Embryonic facial prominence (tissue), 1 donor: ENCODE measurements at regions not wholly inside any gene's neighbourhood (a gene's known extent, or its start where the extent isn't known, plus 50 kb on each side); places are given as distances from the start of the nearest gene placed in this dataset.

ENCODE experiments used
- DNase-seq: peaks from one replicate; pipeline ENCODE4 v3.0.0-alpha.2; 2016; ENCODE audit errors: extremely low spot score

GRCh38 chr2:57576983-57577382 lies 469.6 kb upstream of the VRK2 start:
- DNase-seq: no peak

DNA sequence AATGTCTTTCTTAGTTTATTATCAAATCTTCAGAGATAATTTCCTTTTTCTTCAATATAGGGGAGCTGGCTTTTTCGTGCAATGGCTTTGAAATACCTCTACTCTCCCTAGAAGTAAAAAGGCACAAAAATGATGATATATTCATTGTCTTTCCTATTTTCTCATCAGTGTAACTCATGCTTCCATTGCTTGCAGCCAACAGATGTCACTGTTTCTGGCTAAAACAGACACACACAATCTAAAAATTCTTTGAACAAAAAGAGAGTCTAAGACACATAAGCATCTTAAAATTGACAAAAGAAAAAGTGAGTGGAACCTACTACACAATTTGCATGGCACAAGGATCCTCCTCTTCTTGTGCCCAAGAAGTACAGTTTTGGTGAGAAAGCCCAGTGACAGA lies 448.7 kb upstream of the VRK2 start:
- no peak for DNase-seq

DNA sequence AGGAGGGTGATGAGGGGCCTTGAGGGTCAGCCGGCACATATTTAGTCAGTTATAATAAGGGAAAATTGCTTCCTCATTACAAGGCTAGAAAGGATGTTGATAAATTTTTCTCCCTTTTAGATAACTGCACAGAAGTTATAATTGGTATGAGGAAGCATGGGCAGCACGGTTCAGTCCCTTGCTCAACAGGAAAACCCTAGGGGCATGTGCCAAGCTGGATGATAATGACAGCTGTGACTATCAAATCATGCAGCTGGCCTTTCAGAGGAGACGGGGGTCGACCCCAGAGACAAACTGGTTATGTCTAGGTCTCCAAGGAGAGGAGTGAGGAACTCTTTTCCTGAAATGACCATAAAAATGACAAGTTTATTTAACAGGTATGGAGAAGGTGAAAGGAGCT lies 448.1 kb upstream of the VRK2 start:
- no peak for DNase-seq

DNA sequence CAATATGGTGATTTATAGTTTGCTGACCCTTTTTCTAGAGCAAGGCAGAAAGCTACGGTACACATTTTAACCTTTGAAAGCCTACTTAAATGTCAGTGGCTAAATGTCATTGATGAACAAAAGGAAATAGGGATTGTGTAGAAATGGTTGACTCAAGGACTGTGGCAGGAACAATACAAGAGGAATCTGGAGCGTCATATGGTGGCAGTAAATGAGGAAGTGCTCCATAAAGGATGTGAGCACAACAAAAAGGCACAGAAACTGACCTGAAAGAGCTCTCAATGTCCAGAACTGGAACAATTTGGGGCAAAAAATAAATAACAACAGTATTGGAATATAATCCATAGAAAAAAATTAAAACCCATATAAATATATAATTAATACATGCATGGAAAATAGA lies 443.9 kb upstream of the VRK2 start:
- no peak for DNase-seq

GRCh38 chr2:57614988-57615387 lies 431.6 kb upstream of the VRK2 start:
- DNase-seq: no peak

DNA sequence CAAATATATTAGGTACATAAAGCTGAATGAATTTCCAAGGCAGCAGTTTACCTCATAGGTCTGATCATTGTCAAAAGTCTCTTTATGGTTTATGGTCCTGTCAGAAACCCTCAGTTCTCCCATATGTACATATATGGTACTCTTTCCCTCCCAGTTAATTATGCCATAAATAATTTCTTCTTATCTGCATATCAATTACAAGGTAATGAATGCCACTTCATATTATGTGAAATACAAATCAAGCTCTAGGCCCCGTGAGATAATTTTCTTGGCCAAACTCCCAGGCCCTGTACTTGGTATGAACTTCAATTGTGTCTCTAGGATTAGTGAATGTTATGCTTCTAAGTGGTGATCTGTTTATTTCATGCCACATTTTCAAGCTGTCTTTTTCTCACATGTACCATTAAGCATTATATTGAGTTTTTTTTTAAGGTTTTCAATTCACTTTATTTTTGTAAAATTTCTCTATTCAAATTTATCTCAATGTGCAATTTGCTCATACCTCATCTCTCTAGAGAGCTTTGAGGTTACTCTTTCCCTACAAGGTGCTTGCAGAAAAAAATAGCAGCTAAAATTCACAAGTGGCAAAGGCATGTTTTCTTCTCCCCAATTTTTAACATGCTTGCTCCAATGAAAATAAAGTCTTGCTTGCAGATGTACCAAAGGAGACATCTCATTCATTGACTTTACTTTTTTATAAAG lies 430.6 kb upstream of the VRK2 start:
- no peak for DNase-seq

DNA sequence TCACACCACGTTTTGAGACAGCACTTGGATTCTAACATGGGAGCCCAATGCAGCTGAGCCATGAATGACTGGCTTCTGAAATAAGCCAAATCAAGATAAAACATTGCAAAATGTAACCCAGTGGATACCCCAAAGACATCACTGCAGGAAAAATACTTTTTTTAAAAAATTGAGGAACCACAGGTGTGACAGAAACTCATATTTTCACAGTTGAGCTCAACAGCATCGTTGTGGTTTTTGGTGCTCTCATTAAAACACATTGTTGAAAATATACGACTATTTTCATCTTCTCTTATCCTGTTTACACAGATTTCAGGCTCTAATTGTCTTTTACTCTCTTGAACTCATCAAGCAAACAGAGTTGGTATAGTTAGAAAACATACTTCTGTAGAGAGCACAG lies 429.3 kb upstream of the VRK2 start:
- DNase-seq: no peak

DNA sequence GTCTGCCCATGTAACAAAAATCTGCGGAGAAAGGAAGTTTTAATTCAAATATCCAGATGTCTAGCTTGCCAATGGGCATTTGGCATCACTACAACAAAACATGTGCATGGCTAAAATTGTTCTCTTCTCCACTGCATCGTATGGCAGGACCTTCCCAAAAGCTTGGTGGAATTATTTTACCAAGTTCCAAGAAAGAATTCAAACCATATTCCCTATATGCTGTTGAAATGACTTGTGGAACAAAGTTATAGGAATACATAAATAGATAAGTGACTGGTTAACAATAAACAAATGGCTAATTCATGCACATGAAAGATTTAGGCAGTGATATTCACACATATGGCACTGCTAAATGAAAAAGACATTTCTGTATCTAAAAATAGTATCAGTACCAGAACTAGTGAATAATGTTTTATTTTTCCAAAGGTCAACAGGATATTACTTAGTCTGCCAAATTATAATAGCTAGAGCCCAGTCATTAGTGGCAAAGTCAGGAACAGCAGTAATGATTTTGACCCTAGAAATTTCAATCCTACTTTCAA lies 425.4 kb upstream of the VRK2 start:
- DNase-seq: no peak

DNA sequence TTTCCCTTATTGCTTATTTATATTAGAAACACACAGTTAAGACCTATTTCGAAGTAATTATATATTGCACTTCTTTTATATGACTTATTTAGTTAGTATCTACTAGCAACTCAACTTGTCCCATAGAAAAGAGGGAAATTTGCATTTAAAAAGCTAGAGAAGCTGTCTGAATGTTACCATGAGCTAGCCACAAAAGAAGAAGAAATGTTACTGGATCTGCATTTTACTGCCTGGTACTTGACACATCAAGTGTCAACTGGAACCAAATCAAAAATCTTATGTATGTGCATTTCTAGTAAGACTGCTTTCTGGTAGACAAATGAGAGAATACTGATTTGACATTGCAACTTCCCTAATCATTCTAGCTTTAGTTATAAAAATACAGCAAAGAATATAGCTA lies 424.6 kb upstream of the VRK2 start:
- DNase-seq: no peak

DNA sequence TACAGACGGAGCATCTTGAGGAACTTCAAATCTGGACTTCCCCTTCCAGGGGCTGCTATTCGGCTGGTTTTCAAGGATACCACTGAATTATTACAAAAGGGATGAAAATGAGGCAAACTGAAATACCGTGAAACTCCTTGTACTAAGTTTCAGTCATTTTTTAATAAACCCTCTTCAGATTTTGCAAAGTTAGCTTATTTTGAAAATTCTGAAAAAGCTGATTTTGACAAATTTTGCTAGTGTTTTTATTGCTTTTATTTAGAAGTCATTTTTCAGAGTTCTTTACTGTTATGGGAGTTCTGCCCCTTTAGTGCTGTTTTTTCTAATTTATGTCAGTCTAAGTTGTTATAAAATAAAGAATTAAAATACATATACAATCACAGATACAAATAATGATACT lies 390.4 kb upstream of the VRK2 start:
- no peak for DNase-seq

DNA sequence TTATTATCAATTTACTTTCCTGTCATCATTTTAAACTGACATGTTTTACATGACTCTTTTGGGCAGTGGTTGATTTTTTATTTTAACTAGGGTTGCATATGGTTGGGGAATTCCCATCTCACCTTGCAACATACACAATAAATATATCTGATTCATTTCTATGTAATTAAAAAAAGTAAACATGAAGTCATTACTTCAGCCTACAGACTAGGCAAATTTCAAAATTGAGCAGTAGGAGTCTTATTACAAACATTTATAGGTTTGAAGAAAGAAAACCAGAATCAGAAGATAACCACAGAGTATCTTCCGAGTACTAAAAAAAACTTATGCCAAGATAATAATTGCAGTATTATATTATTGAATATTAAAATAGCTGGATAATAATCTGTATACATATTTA lies 377.0 kb upstream of the VRK2 start:
- no peak for DNase-seq

DNA sequence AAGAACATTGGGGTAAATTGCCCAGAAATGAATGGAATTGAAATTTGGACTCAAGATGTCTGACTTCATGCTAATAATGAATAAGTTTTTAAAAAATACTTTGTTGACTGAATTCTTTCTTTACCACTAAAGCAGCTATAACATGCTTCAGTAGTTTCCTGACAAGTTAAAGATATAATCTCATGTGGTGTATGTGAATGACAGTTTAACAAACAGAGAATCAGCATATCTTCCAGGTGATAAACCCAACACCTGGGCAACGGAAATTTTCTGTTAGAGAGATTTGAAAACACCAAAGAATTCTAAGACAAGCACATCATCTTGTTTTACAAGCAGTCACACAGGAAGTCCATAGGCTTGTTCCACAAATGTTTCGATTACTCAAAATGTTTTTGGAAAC lies 372.6 kb upstream of the VRK2 start:
- no peak for DNase-seq

DNA sequence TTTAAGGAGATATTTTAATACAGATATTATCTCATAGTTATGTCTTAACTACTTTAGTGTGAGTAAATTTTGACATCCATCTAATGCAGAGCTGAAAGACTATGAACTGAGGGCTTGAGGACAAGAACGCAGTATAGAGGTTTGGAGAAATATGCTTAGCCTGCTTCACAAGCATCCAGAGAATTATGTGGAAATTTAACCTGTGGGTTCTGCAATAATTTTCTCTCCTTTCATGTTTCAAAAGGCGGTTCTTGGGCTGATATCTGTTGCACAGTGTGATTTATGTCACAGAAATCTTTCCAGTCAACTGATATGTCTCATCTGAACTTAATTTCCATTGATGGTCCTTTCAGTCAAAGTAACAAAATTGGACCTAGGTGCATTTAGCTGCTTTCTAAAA lies 371.9 kb upstream of the VRK2 start:
- DNase-seq: no peak

DNA sequence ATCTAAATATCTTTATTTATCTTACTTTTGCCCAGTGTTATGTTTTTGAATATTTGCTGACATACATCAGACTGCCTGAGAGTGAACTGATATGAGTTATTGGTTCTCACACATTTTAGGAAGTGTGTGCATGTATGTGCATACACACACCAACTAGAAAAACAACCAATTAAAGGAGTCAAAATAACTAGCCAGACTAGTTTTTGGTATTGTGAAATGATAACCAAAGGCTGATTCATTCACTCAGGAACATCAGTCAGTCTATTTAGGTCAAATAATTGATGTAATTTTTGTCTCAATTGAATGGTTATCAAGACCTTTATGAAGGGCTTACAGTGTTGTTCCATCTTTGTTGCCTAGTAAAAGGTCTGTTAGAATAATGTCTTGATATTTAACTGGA lies 369.3 kb upstream of the VRK2 start:
- DNase-seq: no peak

GRCh38 chr2:57681650-57682049 lies 365.0 kb upstream of the VRK2 start:
- no peak for DNase-seq

DNA sequence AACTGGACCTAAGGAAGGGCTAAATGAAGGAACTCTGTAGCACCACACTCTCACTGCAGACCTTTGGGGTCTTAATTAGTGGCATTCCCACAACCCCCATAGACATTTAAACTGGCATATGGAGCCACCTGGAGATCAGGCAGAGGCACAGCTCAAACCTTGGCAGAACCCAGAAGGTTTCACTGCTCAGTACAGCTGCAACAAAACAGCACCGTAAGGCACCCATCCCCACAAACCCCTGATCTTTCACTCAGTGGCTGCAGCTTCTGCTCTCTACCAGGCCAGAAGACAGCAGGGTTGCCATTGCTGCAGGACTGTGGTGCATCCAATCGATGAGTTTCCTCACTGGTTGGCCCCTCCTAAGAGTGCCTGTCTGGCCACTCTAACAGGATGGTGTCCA lies 361.6 kb upstream of the VRK2 start:
- no peak for DNase-seq

GRCh38 chr2:57692395-57692794 lies 354.2 kb upstream of the VRK2 start:
- DNase-seq: no peak

DNA sequence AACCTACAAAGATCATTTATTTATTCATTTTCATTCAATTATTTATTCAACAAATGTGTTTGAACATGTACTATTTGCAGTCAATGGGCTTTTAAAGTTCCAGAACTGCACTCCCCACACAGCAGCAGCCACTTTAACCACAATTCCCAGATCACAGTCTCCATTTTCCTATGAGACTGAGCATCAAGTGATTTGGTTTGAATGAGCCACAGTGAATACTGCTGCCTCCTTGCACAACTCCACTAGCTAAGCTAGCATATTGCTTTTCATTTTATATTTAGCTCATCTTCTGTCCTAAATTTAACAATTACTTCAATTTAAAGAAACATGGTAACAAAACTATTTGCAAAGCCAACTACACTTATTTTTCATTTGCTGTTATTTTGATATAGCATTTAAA lies 353.4 kb upstream of the VRK2 start:
- DNase-seq: no peak

DNA sequence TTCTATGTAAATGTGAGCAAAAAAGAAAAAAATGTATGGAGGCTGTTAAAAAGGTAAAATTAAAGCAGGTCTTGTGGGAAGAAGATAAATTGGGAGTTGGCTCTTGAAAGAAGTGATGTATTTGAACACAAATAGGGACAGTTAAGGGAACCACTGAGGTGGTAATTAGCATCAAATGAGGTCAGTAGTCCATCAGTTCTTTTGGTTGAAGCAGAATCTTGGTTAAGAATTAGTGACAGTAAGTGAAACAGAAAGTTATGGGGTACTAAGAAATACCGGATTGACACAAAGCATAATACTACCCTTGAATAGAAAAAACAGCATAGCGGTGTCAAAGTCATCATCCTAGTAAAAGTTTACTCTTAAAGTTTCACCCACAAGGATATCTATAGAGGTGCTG lies 352.6 kb upstream of the VRK2 start:
- DNase-seq: no peak

GRCh38 chr2:57696016-57696415 lies 350.6 kb upstream of the VRK2 start:
- no peak for DNase-seq

DNA sequence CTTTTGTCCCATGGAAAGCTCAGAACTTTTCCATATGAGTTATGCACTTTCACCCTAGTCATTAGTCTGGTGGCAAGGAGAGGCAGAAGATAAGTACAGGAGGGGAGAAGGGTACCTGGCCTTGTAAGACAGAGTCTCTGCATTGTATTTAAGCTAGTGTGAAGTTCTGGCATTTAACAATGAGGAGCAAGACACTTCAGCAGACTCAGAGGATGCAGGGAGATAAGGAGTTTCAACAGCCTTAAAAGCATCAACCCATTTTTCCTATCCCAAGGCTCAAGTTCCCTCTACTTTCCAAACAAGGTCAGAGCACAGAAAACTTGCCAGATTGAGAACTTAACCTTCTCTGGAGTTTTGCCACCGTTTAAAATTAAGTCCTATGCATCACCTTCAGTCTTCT lies 348.2 kb upstream of the VRK2 start:
- no peak for DNase-seq

DNA sequence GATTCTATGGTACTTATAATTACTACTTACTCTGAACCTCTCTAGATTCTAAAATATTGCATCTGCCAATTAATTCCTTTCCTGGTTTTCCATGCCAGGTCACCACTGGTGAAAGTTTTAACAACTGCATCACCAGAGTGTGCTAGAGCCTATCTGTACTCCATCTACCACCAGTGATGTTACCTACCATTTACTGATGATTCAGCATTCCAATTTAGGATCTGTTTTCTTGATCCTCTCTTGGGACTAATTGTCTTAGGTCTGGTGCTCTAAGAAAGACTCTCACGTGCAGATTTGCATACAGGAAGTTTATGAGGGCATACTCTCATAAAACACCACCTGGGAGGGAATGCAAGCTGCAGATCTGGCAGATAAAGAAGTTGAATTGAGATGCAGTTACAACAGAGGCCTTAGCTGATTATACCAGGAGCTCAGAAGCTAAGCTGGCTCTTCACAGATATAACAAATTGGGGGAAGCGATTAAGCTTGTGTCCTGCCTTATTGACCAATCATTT lies 347.6 kb upstream of the VRK2 start:
- no peak for DNase-seq

GRCh38 chr2:57701391-57701791 lies 345.2 kb upstream of the VRK2 start:
- DNase-seq: no peak

GRCh38 chr2:57703407-57703806 lies 343.2 kb upstream of the VRK2 start:
- no peak for DNase-seq
